H9 (cell line): ENCODE measurements at regions not wholly inside any gene's neighbourhood (a gene's known extent, or its start where the extent isn't known, plus 50 kb on each side); places are given as distances from the start of the nearest gene placed in this dataset.

Experiments
- DNase-seq: peaks from one replicate; pipeline ENCODE4 v3.0.0-alpha.2; 2017
- H2AFZ ChIP-seq: one replicate; pipeline ENCODE4 v1.6.1; 2013; ENCODE audit warnings: mild to moderate bottlenecking, low read length, control low read depth, moderate library complexity
- H2AK5ac ChIP-seq: 2 replicates; pipeline ENCODE4 v1.6.1; 2013; ENCODE audit warnings: low read length, control low read depth, mixed read lengths; ENCODE audit not compliant: insufficient read length
- H2BK120ac ChIP-seq: one replicate; pipeline ENCODE4 v1.6.1; 2013; ENCODE audit warnings: low read depth, mild to moderate bottlenecking, low read length, control low read depth, inconsistent platforms; ENCODE audit not compliant: poor library complexity, severe bottlenecking
- H2BK12ac ChIP-seq: 2 replicates; pipeline ENCODE4 v1.6.1; 2013; ENCODE audit warnings: low read length, control low read depth, mixed read lengths, low read depth; ENCODE audit not compliant: insufficient read length
- H2BK15ac ChIP-seq: 2 replicates; pipeline ENCODE4 v1.6.1; 2013; ENCODE audit warnings: low read depth, low read length, control low read depth
- H2BK20ac ChIP-seq: one replicate; pipeline ENCODE4 v1.6.1; 2013; ENCODE audit warnings: low read depth, mild to moderate bottlenecking, low read length, control low read depth, inconsistent platforms; ENCODE audit not compliant: poor library complexity, severe bottlenecking
- H2BK5ac ChIP-seq: 2 replicates; pipeline ENCODE4 v1.6.1; 2013; ENCODE audit warnings: low read length, control low read depth, mixed read lengths; ENCODE audit not compliant: insufficient read length
- H3K14ac ChIP-seq: 2 replicates; pipeline ENCODE4 v1.6.1; 2013; ENCODE audit warnings: low read length, control low read depth; ENCODE audit not compliant: insufficient read depth
- H3K18ac ChIP-seq: 2 replicates; pipeline ENCODE4 v1.6.1; 2013; ENCODE audit warnings: low read depth, mild to moderate bottlenecking, mixed read lengths, low read length, control low read depth; ENCODE audit not compliant: insufficient read length
- H3K23ac ChIP-seq: 2 replicates; pipeline ENCODE4 v1.6.1; 2013; ENCODE audit warnings: low read length, control low read depth, mixed read lengths, low read depth; ENCODE audit not compliant: insufficient read length
- H3K23me2 ChIP-seq: 2 replicates; pipeline ENCODE4 v1.6.1; 2013; ENCODE audit warnings: low read depth, mild to moderate bottlenecking, mixed read lengths, low read length, control low read depth; ENCODE audit not compliant: insufficient read length, poor library complexity, severe bottlenecking
- H3K27ac ChIP-seq: 2 replicates; pipeline ENCODE4 v1.5.1; 2013; ENCODE audit warnings: low read length, control low read depth, mixed read lengths, low read depth; ENCODE audit not compliant: insufficient read length
- H3K27me3 ChIP-seq: 2 replicates; pipeline ENCODE4 v1.6.1; 2013; ENCODE audit warnings: low read length, control low read depth, inconsistent platforms; ENCODE audit not compliant: insufficient read depth
- H3K4ac ChIP-seq: 2 replicates; pipeline ENCODE4 v1.6.1; 2013; ENCODE audit warnings: low read depth, mild to moderate bottlenecking, control low read depth, inconsistent platforms, low read length, moderate library complexity
- H3K4me1 ChIP-seq: 2 replicates; pipeline ENCODE4 v1.6.1; 2013; ENCODE audit warnings: low read length, control low read depth, inconsistent platforms; ENCODE audit not compliant: insufficient read depth
- H3K4me2 ChIP-seq: 2 replicates; pipeline ENCODE4 v1.6.1; 2013; ENCODE audit warnings: low read length, control low read depth, mixed read lengths; ENCODE audit not compliant: insufficient read length, insufficient read depth
- H3K56ac ChIP-seq: 2 replicates; pipeline ENCODE4 v1.6.1; 2013; ENCODE audit warnings: low read depth, mild to moderate bottlenecking, mixed read lengths, low read length, control low read depth; ENCODE audit not compliant: insufficient read length
- H3K79me1 ChIP-seq: 2 replicates; pipeline ENCODE4 v1.6.1; 2013; ENCODE audit warnings: low read depth, mild to moderate bottlenecking, moderate library complexity, low read length, control low read depth, inconsistent platforms; ENCODE audit not compliant: insufficient read depth, poor library complexity, severe bottlenecking
- H3K79me2 ChIP-seq: 2 replicates; pipeline ENCODE4 v1.6.1; 2013; ENCODE audit warnings: low read length, control low read depth, inconsistent platforms; ENCODE audit not compliant: insufficient read depth
- H3K9ac ChIP-seq: 2 replicates; pipeline ENCODE4 v1.6.1; 2013; ENCODE audit warnings: low read length, control low read depth, mixed read lengths; ENCODE audit not compliant: insufficient read length; ENCODE audit errors: extremely low read depth
- H3K9me3 ChIP-seq: one replicate; pipeline ENCODE4 v1.6.1; 2013; ENCODE audit warnings: low read depth, low read length, inconsistent platforms; ENCODE audit not compliant: control insufficient read depth
- H3T11ph ChIP-seq: one replicate; pipeline ENCODE4 v1.6.1; 2013; ENCODE audit warnings: mild to moderate bottlenecking, low read length, control low read depth, inconsistent platforms
- H4K20me1 ChIP-seq: one replicate; pipeline ENCODE4 v1.6.1; 2013; ENCODE audit not compliant: control insufficient read depth, insufficient read length, insufficient read depth
- H4K5ac ChIP-seq: 2 replicates; pipeline ENCODE4 v1.6.1; 2013; ENCODE audit warnings: low read depth, mild to moderate bottlenecking, mixed read lengths, low read length, control low read depth; ENCODE audit not compliant: insufficient read length
- H4K8ac ChIP-seq: replicated peaks from 2 replicates; pipeline ENCODE4 v1.6.1; 2013; ENCODE audit warnings: low read length, control low read depth, mixed read lengths, low read depth; ENCODE audit not compliant: insufficient read length
- H4K91ac ChIP-seq: 2 replicates; pipeline ENCODE4 v1.6.1; 2013; ENCODE audit warnings: low read depth, mild to moderate bottlenecking, moderate library complexity, mixed read lengths, low read length, control low read depth; ENCODE audit not compliant: insufficient read length
- H3K27ac Mint-ChIP-seq, 3 experiments: 2 replicates in 2 of 3; 3 replicates in 1 of 3; pipeline ENCODE4 v1.8.0; 2020 to 2021; ENCODE audit warnings: mixed read lengths in 3 of 3, mild to moderate bottlenecking in 1 of 3, moderate library complexity in 1 of 3
- H3K27me3 Mint-ChIP-seq: 2 replicates; pipeline ENCODE4 v1.8.0; 2021; ENCODE audit warnings: low read depth, mild to moderate bottlenecking, moderate library complexity, mixed read lengths
- H3K36me3 Mint-ChIP-seq, 3 experiments: 2 replicates in 2 of 3; 3 replicates in 1 of 3; pipeline ENCODE4 v1.8.0; 2020 to 2021; ENCODE audit warnings: low read depth in 3 of 3, mixed read lengths in 3 of 3; ENCODE audit not compliant: insufficient read depth in 1 of 3
- H3K4me1 Mint-ChIP-seq, 2 experiments: 2 replicates each; pipeline ENCODE4 v1.8.0; 2020; ENCODE audit warnings: mixed read lengths in 2 of 2
- H3K4me3 Mint-ChIP-seq, 2 experiments: 2 replicates in 1 of 2; 3 replicates in 1 of 2; pipeline ENCODE4 v1.8.0; 2020 to 2021; ENCODE audit warnings: mild to moderate bottlenecking in 2 of 2, mixed read lengths in 2 of 2, moderate library complexity in 1 of 2
- H3K9me3 Mint-ChIP-seq, 2 experiments: 2 replicates in 1 of 2; 3 replicates in 1 of 2; pipeline ENCODE4 v1.8.0; 2020; ENCODE audit warnings: mild to moderate bottlenecking in 2 of 2, mixed read lengths in 2 of 2, moderate library complexity in 1 of 2
- CTCF ChIP-seq: fragments of 200-600 bp; sonication (generic); conservative IDR thresholded peaks from 3 replicates; pipeline ENCODE4 v1.8.0; 2021; ENCODE audit warnings: antibody characterized with exemption, mild to moderate bottlenecking
- WGBS: extraction: QIAGEN DNeasy Blood & Tissue Kit; methylation state at CpG from one replicate; pipeline ENCODE4 v1.1.7; 2013; ENCODE audit warnings: missing lambda C conversion rate, low lambda C conversion rate, mixed read lengths; ENCODE audit not compliant: insufficient read length; ENCODE audit errors: extremely low coverage; 5-methylcytosine and 5-hydroxymethylcytosine counted together

DNA sequence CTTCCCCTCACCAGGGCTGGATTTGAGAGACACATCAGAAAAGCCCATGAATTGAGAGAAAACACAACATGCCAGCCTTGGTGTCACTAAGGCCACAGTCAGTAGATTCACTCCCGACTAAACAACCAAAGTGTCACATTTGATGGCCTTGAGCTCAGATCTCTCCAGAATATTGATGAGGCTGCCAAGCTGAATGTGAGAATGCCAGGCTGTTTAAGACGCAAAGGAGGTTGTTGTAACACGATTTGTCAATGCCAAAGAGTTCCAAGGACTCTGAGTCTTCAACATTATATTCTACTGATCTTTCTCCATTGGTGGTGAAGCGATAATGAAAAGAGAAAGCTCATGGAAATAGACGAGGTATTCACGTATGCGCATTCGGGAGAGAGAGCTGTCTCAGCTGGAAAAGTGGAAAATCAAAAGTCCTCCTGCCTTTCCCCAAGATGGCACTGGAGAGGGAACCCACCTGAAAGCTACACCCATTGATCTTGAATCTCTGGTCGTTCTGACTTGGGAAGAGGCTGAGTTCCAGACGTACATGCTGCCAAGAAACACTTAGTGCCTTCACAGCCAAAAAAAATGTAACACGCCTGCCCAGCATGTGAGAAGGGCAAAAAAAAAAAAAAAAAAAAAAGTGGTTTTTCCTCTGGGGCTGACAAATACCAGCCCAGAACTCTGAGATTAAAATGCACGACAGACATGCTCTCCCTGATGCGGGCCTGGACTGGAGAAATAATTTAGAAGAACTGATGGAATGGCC, 1159.6 kb downstream of the VRK1 start:
- Histone ChIP-seq H2BK15ac (no peak overlapping the region), H3T11ph (no peak overlapping the region), H2BK120ac (no peak overlapping the region), H3K9ac (no peak overlapping the region), H3K56ac (no peak overlapping the region), H4K20me1 (no peaks in the 10 kb centered on the region), H3K23me2 (no peaks in the 10 kb centered on the region), H2BK20ac (no peak overlapping the region), H3K14ac (no peak overlapping the region), H2AFZ (no peak overlapping the region), H4K8ac (no peak overlapping the region), H3K4me1 (no peaks in the 10 kb centered on the region), H2BK12ac (no peak overlapping the region), H2AK5ac (no peak overlapping the region), H3K9me3 (no peaks in the 10 kb centered on the region), H2BK5ac (no peak overlapping the region), H3K23ac (no peak overlapping the region), H3K79me2 (no peaks in the 10 kb centered on the region), H3K4ac (no peak overlapping the region), H4K91ac (no peak overlapping the region), H4K5ac (no peak overlapping the region), H3K27me3 (no peaks in the 10 kb centered on the region), H3K79me1 (no peaks in the 10 kb centered on the region), H3K4me2 (no peak overlapping the region), H3K27ac (no peak overlapping the region), H3K18ac (no peak overlapping the region)
- Mint-ChIP-seq H3K27ac (no peak overlapping the region), H3K27me3 (no peaks in the 10 kb centered on the region), H3K9me3 (peaks cover 3% of the 10 kb centered on the region in 2 experiments; a peak in 3 of 5 replicates), H3K4me3 (no peak overlapping the region), H3K4me1 (peaks cover 0 to 4% of the 10 kb centered on the region in 2 experiments; a peak in 1 of 4 replicates), H3K36me3 (peaks cover 0 to 8% (median 0%) of the 10 kb centered on the region in 3 experiments; a peak in 1 of 7 replicates)
- no peak for TF ChIP-seq CTCF
- DNase-seq, result no peak
- WGBS, result no CpG with 5 or more reads among the region's 13 CpGs
